ENCODE measurements at regions not wholly inside any gene's neighbourhood (a gene's known extent, or its start where the extent isn't known, plus 50 kb on each side); places are given as distances from the start of the nearest gene placed in this dataset.

DNA sequence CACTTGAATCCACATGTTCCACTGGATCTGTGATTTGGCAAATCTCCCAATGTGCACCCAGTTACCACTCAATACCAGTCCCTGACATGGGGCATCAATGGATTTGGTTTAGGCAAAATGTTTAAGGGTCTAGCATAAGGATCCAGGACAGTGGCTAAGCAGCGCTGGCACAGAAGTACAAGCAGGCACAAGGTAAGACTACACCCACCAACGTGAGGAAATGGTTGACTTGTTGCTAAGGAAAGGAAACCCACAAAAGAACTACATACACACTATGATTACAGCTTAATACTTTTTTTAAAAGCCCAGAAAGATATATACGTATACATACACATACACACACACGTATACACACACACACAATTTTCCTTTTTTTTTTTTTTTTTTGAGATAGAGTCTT lies 79.0 kb downstream of the DNAAF9 start (continued):
- TF ChIP-seq TARDBP (IDR thresholded peaks at IDR 0.05; ENCODE audit: borderline replicate concordance) (no peak), LARP7 (IDR thresholded peaks at IDR 0.05) (no peak), TCF7 (IDR thresholded peaks at IDR 0.05; ENCODE audit: borderline replicate concordance) (no peak), BCL3 (IDR thresholded peaks at IDR 0.05; ENCODE audit: borderline replicate concordance, insufficient read depth, low read depth, low read length, poor library complexity, severe bottlenecking) (no peak), ZNF622 (IDR thresholded peaks at IDR 0.05) (no peak), BACH1 (IDR thresholded peaks at IDR 0.05; ENCODE audit: borderline replicate concordance) (no peak), CEBPZ (IDR thresholded peaks at IDR 0.05; ENCODE audit: low read depth, low read length) (no peak), KLF5 (IDR thresholded peaks at IDR 0.05; ENCODE audit: partially characterized antibody) (no peak), SREBF2 (IDR thresholded peaks at IDR 0.05; ENCODE audit: low read length) (no peak), ZZZ3 (IDR thresholded peaks at IDR 0.05; ENCODE audit: control insufficient read depth, insufficient read length, low read depth) (no peak), SMC3 (IDR thresholded peaks at IDR 0.05; ENCODE audit: borderline replicate concordance, low read length) (no peak), BCL11A (IDR thresholded peaks at IDR 0.05; ENCODE audit: low read depth, low read length) (no peak)
- TF ChIP-seq, protein P1, sequence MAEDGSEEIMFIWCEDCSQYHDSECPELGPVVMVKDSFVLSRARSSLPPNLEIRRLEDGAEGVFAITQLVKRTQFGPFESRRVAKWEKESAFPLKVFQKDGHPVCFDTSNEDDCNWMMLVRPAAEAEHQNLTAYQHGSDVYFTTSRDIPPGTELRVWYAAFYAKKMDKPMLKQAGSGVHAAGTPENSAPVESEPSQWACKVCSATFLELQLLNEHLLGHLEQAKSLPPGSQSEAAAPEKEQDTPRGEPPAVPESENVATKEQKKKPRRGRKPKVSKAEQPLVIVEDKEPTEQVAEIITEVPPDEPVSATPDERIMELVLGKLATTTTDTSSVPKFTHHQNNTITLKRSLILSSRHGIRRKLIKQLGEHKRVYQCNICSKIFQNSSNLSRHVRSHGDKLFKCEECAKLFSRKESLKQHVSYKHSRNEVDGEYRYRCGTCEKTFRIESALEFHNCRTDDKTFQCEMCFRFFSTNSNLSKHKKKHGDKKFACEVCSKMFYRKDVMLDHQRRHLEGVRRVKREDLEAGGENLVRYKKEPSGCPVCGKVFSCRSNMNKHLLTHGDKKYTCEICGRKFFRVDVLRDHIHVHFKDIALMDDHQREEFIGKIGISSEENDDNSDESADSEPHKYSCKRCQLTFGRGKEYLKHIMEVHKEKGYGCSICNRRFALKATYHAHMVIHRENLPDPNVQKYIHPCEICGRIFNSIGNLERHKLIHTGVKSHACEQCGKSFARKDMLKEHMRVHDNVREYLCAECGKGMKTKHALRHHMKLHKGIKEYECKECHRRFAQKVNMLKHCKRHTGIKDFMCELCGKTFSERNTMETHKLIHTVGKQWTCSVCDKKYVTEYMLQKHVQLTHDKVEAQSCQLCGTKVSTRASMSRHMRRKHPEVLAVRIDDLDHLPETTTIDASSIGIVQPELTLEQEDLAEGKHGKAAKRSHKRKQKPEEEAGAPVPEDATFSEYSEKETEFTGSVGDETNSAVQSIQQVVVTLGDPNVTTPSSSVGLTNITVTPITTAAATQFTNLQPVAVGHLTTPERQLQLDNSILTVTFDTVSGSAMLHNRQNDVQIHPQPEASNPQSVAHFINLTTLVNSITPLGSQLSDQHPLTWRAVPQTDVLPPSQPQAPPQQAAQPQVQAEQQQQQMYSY (CRISPR knock-in tag; IDR thresholded peaks at IDR 0.05): no peak
